Vagina (tissue), 2 donors: ENCODE measurements at regions not wholly inside any gene's neighbourhood (a gene's known extent, or its start where the extent isn't known, plus 50 kb on each side); places are given as distances from the start of the nearest gene placed in this dataset.

Source experiments
- POLR2A ChIP-seq, 2 donors: fragments of 450-650 bp; IDR thresholded peaks; one replicate each; pipeline ENCODE4 v1.6.1; 2017; ENCODE audit warnings: antibody characterized with exemption in 2 of 2, mild to moderate bottlenecking in 2 of 2, moderate library complexity in 2 of 2
- POLR2AphosphoS5 ChIP-seq, 2 donors: sonication (generic); formaldehyde crosslinking; IDR thresholded peaks; one replicate each; pipeline ENCODE4 v1.9.0; 2017; ENCODE audit warnings: antibody characterized with exemption in 2 of 2, mild to moderate bottlenecking in 2 of 2, low read depth in 1 of 2; ENCODE audit not compliant: insufficient read depth in 1 of 2
- TF ChIP-seq, protein P1 (sequence below), 3 experiments: fragments of 450-650 bp in 2 of 3; fragments of 200-600 bp in 1 of 3; sonication (generic) in 1 of 3; IDR thresholded peaks; one replicate each; pipeline ENCODE4 v1.5.1; 2017 to 2019; ENCODE audit warnings: antibody characterized with exemption in 3 of 3, mild to moderate bottlenecking in 2 of 3, moderate library complexity in 2 of 3

GRCh38 chrX:36650622-36651021 lies 357.5 kb upstream of the FAM47C start:
- TF ChIP-seq, protein P1, sequence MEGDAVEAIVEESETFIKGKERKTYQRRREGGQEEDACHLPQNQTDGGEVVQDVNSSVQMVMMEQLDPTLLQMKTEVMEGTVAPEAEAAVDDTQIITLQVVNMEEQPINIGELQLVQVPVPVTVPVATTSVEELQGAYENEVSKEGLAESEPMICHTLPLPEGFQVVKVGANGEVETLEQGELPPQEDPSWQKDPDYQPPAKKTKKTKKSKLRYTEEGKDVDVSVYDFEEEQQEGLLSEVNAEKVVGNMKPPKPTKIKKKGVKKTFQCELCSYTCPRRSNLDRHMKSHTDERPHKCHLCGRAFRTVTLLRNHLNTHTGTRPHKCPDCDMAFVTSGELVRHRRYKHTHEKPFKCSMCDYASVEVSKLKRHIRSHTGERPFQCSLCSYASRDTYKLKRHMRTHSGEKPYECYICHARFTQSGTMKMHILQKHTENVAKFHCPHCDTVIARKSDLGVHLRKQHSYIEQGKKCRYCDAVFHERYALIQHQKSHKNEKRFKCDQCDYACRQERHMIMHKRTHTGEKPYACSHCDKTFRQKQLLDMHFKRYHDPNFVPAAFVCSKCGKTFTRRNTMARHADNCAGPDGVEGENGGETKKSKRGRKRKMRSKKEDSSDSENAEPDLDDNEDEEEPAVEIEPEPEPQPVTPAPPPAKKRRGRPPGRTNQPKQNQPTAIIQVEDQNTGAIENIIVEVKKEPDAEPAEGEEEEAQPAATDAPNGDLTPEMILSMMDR (IDR thresholded peaks at IDR 0.05) = no peak
- TF ChIP-seq POLR2AphosphoS5 (IDR thresholded peaks at IDR 0.05; ENCODE audit: insufficient read depth in 1 of 2, low read depth in 1 of 2) (no peak), POLR2A (IDR thresholded peaks at IDR 0.05) (no peak)
